ENCODE measurements at regions not wholly inside any gene's neighbourhood (a gene's known extent, or its start where the extent isn't known, plus 50 kb on each side); places are given as distances from the start of the nearest gene placed in this dataset.
"Not testable (repeated sequence)": the region's sequence is repeated elsewhere in the genome, so short reads cannot be mapped to it uniquely, and the experiment has no call there.

DNA sequence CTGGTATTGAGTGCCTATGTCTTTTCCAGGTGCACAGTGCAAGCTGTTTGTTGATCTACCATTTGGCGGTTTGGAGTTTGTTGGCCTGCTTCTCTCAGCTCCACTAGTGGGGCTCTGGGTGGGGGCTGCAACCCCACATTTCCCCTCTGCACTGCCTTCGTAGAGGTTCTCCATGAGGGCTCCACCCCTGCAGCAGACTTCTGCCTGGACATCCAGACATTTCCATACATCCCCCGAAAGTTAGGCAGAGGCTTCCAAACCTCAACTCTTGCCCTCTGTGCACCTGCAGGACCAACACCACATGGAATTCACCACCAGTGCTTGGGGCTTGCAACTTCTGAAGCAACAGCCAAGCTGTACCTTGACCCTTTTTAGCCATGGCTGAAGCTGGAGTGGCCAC, 1024.1 kb downstream of the TMTC2 start:
- TF ChIP-seq, protein P1, sequence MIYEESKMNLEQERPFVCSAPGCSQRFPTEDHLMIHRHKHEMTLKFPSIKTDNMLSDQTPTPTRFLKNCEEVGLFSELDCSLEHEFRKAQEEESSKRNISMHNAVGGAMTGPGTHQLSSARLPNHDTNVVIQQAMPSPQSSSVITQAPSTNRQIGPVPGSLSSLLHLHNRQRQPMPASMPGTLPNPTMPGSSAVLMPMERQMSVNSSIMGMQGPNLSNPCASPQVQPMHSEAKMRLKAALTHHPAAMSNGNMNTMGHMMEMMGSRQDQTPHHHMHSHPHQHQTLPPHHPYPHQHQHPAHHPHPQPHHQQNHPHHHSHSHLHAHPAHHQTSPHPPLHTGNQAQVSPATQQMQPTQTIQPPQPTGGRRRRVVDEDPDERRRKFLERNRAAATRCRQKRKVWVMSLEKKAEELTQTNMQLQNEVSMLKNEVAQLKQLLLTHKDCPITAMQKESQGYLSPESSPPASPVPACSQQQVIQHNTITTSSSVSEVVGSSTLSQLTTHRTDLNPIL (CRISPR knock-in tag; IDR thresholded peaks at IDR 0.05; ENCODE audit: low read depth) = no peak
- ATAC-seq = no peak

DNA sequence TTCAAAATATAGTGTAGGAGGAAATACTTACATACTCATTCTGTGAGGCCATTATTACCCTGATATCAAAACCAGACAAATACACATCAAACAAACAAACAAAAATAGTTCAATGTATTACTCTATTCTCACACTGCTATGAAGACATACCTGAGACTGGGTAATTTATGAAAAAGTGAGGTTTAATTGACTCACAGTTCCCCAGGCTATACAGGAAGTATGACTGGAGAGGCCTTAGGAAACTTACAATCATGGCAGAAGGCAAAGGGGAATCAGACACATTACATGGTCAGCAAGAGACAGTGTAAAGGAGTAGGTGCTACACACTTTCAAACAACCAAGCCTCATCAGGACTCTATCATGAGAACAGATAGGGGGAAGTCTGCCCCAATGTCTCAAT, 1023.2 kb downstream of the TMTC2 start:
- TF ChIP-seq, protein P2, sequence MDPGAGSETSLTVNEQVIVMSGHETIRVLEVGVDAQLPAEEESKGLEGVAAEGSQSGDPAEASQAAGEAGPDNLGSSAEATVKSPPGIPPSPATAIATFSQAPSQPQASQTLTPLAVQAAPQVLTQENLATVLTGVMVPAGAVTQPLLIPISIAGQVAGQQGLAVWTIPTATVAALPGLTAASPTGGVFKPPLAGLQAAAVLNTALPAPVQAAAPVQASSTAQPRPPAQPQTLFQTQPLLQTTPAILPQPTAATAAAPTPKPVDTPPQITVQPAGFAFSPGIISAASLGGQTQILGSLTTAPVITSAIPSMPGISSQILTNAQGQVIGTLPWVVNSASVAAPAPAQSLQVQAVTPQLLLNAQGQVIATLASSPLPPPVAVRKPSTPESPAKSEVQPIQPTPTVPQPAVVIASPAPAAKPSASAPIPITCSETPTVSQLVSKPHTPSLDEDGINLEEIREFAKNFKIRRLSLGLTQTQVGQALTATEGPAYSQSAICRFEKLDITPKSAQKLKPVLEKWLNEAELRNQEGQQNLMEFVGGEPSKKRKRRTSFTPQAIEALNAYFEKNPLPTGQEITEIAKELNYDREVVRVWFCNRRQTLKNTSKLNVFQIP (CRISPR knock-in tag; IDR thresholded peaks at IDR 0.05; ENCODE audit: borderline replicate concordance, low read depth) = no peak
- TF ChIP-seq ZNF8 (CRISPR knock-in tag; IDR thresholded peaks at IDR 0.05) = no peak
- no peak for TF ChIP-seq CSDC2 (CRISPR knock-in tag; IDR thresholded peaks at IDR 0.05)
- no peak for TF ChIP-seq ESRRG (CRISPR knock-in tag; IDR thresholded peaks at IDR 0.05)
- TF ChIP-seq TCF4 (CRISPR knock-in tag; IDR thresholded peaks at IDR 0.05; ENCODE audit: borderline replicate concordance) = no peak
- no peak for TF ChIP-seq ZNF565 (CRISPR knock-in tag; conservative IDR thresholded peaks at IDR 0.05; ENCODE audit: low read depth)
- TF ChIP-seq, protein P3, sequence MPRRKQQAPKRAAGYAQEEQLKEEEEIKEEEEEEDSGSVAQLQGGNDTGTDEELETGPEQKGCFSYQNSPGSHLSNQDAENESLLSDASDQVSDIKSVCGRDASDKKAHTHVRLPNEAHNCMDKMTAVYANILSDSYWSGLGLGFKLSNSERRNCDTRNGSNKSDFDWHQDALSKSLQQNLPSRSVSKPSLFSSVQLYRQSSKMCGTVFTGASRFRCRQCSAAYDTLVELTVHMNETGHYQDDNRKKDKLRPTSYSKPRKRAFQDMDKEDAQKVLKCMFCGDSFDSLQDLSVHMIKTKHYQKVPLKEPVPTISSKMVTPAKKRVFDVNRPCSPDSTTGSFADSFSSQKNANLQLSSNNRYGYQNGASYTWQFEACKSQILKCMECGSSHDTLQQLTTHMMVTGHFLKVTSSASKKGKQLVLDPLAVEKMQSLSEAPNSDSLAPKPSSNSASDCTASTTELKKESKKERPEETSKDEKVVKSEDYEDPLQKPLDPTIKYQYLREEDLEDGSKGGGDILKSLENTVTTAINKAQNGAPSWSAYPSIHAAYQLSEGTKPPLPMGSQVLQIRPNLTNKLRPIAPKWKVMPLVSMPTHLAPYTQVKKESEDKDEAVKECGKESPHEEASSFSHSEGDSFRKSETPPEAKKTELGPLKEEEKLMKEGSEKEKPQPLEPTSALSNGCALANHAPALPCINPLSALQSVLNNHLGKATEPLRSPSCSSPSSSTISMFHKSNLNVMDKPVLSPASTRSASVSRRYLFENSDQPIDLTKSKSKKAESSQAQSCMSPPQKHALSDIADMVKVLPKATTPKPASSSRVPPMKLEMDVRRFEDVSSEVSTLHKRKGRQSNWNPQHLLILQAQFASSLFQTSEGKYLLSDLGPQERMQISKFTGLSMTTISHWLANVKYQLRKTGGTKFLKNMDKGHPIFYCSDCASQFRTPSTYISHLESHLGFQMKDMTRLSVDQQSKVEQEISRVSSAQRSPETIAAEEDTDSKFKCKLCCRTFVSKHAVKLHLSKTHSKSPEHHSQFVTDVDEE (CRISPR knock-in tag; IDR thresholded peaks at IDR 0.05) = no peak
- TF ChIP-seq ZFP30 (CRISPR knock-in tag; IDR thresholded peaks at IDR 0.05) = no peak
- TF ChIP-seq, protein P4, sequence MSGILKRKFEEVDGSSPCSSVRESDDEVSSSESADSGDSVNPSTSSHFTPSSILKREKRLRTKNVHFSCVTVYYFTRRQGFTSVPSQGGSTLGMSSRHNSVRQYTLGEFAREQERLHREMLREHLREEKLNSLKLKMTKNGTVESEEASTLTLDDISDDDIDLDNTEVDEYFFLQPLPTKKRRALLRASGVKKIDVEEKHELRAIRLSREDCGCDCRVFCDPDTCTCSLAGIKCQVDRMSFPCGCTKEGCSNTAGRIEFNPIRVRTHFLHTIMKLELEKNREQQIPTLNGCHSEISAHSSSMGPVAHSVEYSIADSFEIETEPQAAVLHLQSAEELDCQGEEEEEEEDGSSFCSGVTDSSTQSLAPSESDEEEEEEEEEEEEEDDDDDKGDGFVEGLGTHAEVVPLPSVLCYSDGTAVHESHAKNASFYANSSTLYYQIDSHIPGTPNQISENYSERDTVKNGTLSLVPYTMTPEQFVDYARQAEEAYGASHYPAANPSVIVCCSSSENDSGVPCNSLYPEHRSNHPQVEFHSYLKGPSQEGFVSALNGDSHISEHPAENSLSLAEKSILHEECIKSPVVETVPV (CRISPR knock-in tag; IDR thresholded peaks at IDR 0.05) = no peak
- no peak for TF ChIP-seq SNAI2 (CRISPR knock-in tag; IDR thresholded peaks at IDR 0.05)
- no peak for TF ChIP-seq TOX (CRISPR knock-in tag; IDR thresholded peaks at IDR 0.05; ENCODE audit: borderline replicate concordance)
- TF ChIP-seq BACH2 (CRISPR knock-in tag; IDR thresholded peaks at IDR 0.05; ENCODE audit: borderline replicate concordance) = no peak
- no peak for TF ChIP-seq ISL1 (CRISPR knock-in tag; IDR thresholded peaks at IDR 0.05)
- no peak for TF ChIP-seq ZFP3 (CRISPR knock-in tag; IDR thresholded peaks at IDR 0.05)
- TF ChIP-seq, protein P1 (CRISPR knock-in tag; IDR thresholded peaks at IDR 0.05; ENCODE audit: low read depth) = no peak
- no peak for TF ChIP-seq ZNF70 (CRISPR knock-in tag; IDR thresholded peaks at IDR 0.05)
- no peak for TF ChIP-seq RARB (CRISPR knock-in tag; IDR thresholded peaks at IDR 0.05)
- no peak for ATAC-seq

GRCh38 chr12:83700838-83701237, 1014.1 kb downstream of the TMTC2 start:
- no peak for ATAC-seq
- no peak for TF ChIP-seq PPARA (CRISPR knock-in tag; IDR thresholded peaks at IDR 0.05; ENCODE audit: borderline replicate concordance)

DNA sequence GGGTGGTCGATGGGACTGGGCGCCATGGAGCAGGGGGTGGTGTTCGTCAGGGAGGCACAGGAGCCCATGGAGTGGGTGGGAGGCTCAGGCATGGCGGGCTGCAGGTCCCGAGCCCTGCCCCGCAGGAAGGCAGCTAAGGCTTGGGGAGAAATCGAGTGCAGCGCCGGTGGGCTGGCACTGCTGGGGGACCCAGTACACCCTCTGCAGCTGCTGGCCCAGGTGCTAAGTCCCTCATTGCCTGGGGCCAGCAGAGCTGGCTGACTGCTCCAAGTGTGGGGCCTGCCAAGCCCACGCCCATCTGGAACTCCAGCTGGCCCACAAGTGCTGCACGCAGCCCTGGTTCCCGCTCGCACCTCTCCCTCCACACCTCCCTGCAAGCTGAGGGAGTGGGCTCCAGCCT, 1009.6 kb downstream of the TMTC2 start:
- ATAC-seq = not testable (repeated sequence)

DNA sequence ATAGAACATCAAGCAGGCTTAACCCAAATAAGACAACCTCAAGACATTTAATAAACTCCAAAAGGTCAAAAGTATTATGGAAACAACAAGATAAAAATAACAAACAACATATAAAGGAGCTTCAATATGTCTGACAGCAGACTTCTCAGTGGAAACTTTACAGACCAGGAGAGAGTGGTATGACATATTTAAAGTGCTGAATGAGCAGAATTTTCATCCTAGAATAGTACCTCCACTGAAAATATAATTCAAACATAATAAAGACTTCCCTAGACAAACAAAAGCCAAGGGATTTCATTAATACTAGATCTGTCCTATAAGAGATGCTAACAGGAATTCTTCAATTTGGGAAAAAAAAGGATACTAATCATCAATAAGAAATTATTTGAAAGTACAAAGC, 1005.0 kb downstream of the TMTC2 start:
- TF ChIP-seq ZFP30 (CRISPR knock-in tag; IDR thresholded peaks at IDR 0.05) = no peak
- ATAC-seq = no peak

Measured in SK-N-SH treated with all-trans-retinoic acid at 6 μM for 48 hours (cell line).